Liver (tissue), 7 donors: ENCODE measurements at regions not wholly inside any gene's neighbourhood (a gene's known extent, or its start where the extent isn't known, plus 50 kb on each side); places are given as distances from the start of the nearest gene placed in this dataset.

Source experiments
- DNase-seq: peaks from one replicate; pipeline ENCODE4 v3.0.0-alpha.2; 2017; ENCODE audit warnings: low spot score
- H3K27ac ChIP-seq, 2 donors: one replicate each; pipeline ENCODE4 v1.7.0; 2013; ENCODE audit warnings: inconsistent platforms in 2 of 2, low read length in 2 of 2, control low read depth in 1 of 2, low read depth in 1 of 2, mild to moderate bottlenecking in 1 of 2
- H3K27me3 ChIP-seq, 4 donors: one replicate each; pipeline versions ENCODE4 v1.6.1 to v1.7.0; 2013; ENCODE audit warnings: low read length in 3 of 4, inconsistent platforms in 1 of 4, mild to moderate bottlenecking in 1 of 4, moderate library complexity in 1 of 4; ENCODE audit not compliant: control insufficient read depth in 4 of 4, insufficient read depth in 4 of 4
- H3K36me3 ChIP-seq, 4 donors: one replicate each; pipeline versions ENCODE4 v1.6.1 to v1.7.0; 2013; ENCODE audit warnings: low read length in 3 of 4, mild to moderate bottlenecking in 3 of 4, low read depth in 1 of 4, moderate library complexity in 1 of 4; ENCODE audit not compliant: control insufficient read depth in 4 of 4, insufficient read depth in 3 of 4
- H3K4me1 ChIP-seq, 4 donors: one replicate each; pipeline versions ENCODE4 v1.6.1 to v1.7.0; 2013; ENCODE audit warnings: low read length in 3 of 4, mild to moderate bottlenecking in 3 of 4, moderate library complexity in 1 of 4; ENCODE audit not compliant: control insufficient read depth in 4 of 4, insufficient read depth in 4 of 4
- H3K4me3 ChIP-seq, 3 donors: one replicate each; pipeline versions ENCODE4 v1.6.1 to v1.7.0; 2013; ENCODE audit warnings: low read length in 3 of 3, control low read depth in 1 of 3, low read depth in 1 of 3, mild to moderate bottlenecking in 1 of 3
- H3K9ac ChIP-seq, 2 donors: one replicate each; pipeline ENCODE4 v1.7.0; 2013; ENCODE audit warnings: low read length in 2 of 2, mild to moderate bottlenecking in 2 of 2, moderate library complexity in 2 of 2, control low read depth in 1 of 2, low read depth in 1 of 2
- H3K9me3 ChIP-seq, 4 donors: one replicate each; pipeline versions ENCODE4 v1.6.1 to v1.7.0; 2013; ENCODE audit warnings: low read length in 3 of 4; ENCODE audit not compliant: control insufficient read depth in 4 of 4
- ATF3 ChIP-seq: IDR thresholded peaks from 2 replicates; pipeline ENCODE4 v1.6.1; 2016; ENCODE audit warnings: antibody characterized with exemption
- CTCF ChIP-seq: fragments of 150-350 bp; IDR thresholded peaks from 2 replicates; pipeline ENCODE4 v1.5.1; 2017; ENCODE audit warnings: improper control_type of control experiment, low read depth, low read length; ENCODE audit not compliant: missing input control
- EGR1 ChIP-seq, 2 donors: IDR thresholded peaks; 2 replicates each; pipeline ENCODE4 v1.6.1; 2016 to 2018; ENCODE audit warnings: antibody characterized with exemption in 2 of 2, low read depth in 2 of 2
- FOXA1 ChIP-seq: IDR thresholded peaks from 2 replicates; pipeline ENCODE4 v1.6.1; 2016; ENCODE audit warnings: antibody characterized with exemption
- FOXA2 ChIP-seq: IDR thresholded peaks from 2 replicates; pipeline ENCODE4 v1.6.1; 2016; ENCODE audit warnings: antibody characterized with exemption
- GABPA ChIP-seq, 2 donors: IDR thresholded peaks in 1 of 2; conservative IDR thresholded peaks in 1 of 2; 2 replicates each; pipeline ENCODE4 v1.6.1; 2016; ENCODE audit warnings: antibody characterized with exemption in 2 of 2, mild to moderate bottlenecking in 1 of 2, moderate library complexity in 1 of 2
- HNF4A ChIP-seq, 2 donors: conservative IDR thresholded peaks; 2 replicates each; pipeline ENCODE4 v1.6.1; 2016; ENCODE audit warnings: antibody characterized with exemption in 2 of 2, mild to moderate bottlenecking in 2 of 2
- HNF4G ChIP-seq: IDR thresholded peaks from 2 replicates; pipeline ENCODE4 v1.6.1; 2016; ENCODE audit warnings: antibody characterized with exemption
- JUND ChIP-seq, 2 donors: IDR thresholded peaks; 2 replicates each; pipeline ENCODE4 v1.6.1; 2016; ENCODE audit warnings: antibody characterized with exemption in 2 of 2
- NR2F2 ChIP-seq: IDR thresholded peaks from 2 replicates; pipeline ENCODE4 v1.6.1; 2016; ENCODE audit warnings: antibody characterized with exemption
- RAD21 ChIP-seq, 2 donors: IDR thresholded peaks; 2 replicates each; pipeline ENCODE4 v1.6.1; 2016; ENCODE audit warnings: antibody characterized with exemption in 2 of 2, mild to moderate bottlenecking in 2 of 2
- RXRA ChIP-seq, 2 donors: IDR thresholded peaks; 2 replicates each; pipeline ENCODE4 v1.6.1; 2017 to 2018; ENCODE audit warnings: antibody characterized with exemption in 2 of 2, mild to moderate bottlenecking in 1 of 2
- SP1 ChIP-seq: IDR thresholded peaks from 2 replicates; pipeline ENCODE4 v1.6.1; 2018; ENCODE audit warnings: antibody characterized with exemption, mild to moderate bottlenecking
- TAF1 ChIP-seq: conservative IDR thresholded peaks from 2 replicates; pipeline ENCODE4 v1.6.1; 2016; ENCODE audit warnings: antibody characterized with exemption, mild to moderate bottlenecking
- YY1 ChIP-seq: IDR thresholded peaks from 2 replicates; pipeline ENCODE4 v1.6.1; 2016; ENCODE audit warnings: antibody characterized with exemption, mild to moderate bottlenecking
- ZBTB33 ChIP-seq: IDR thresholded peaks from 2 replicates; pipeline ENCODE4 v1.6.1; 2016; ENCODE audit warnings: antibody characterized with exemption
- TF ChIP-seq, protein P1 (sequence below): IDR thresholded peaks from 2 replicates; pipeline ENCODE4 v1.6.1; 2016; ENCODE audit warnings: antibody characterized with exemption
- TF ChIP-seq, protein P2 (sequence below): IDR thresholded peaks from 2 replicates; pipeline ENCODE4 v1.6.1; 2016; ENCODE audit warnings: antibody characterized with exemption, mild to moderate bottlenecking
- donor health status: healthy.
- donor health status: healthy.
- donor health status: healthy.
- donor health status: healthy.

DNA sequence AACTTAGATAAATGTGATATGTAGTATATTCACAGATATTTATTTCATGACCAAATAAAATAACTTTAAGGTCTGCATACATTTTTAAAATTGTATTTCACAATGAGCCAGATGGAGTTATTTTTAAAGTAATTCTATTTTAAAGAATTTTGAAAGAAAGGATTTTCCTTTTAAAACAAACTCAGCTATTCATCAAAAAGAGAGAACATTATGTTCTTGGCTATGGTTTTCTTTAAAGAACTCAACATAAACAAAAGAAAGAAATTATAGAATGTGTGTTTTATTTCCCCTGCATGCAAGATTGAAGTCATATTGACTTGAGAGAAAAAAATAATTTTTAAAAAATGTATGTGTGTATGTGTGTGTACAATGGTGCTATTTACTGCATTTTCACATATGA lies 1023.6 kb upstream of the CITED2 start:
- no peak overlapping the region for H3K4me3 ChIP-seq

More for the DNA sequence above, 1023.6 kb upstream of the CITED2 start:
- Histone ChIP-seq H3K4me1 (no peaks in the 10 kb centered on the region), H3K27ac (no peak overlapping the region), H3K36me3 (no peaks in the 10 kb centered on the region), H3K9ac (no peak overlapping the region), H3K27me3 (no peaks in the 10 kb centered on the region), H3K9me3 (no peaks in the 10 kb centered on the region)
- TF ChIP-seq RXRA (IDR thresholded peaks at IDR 0.05) (no peak), HNF4A (conservative IDR thresholded peaks at IDR 0.05) (no peak), YY1 (no peak), ATF3 (no peak), HNF4G (no peak), NR2F2 (no peak), TAF1 (no peak), FOXA1 (no peak), CTCF (no peak), SP1 (no peak), GABPA (IDR thresholded peaks at IDR 0.05 in 1 of 2, conservative IDR thresholded peaks at IDR 0.05 in 1 of 2) (no peak), RAD21 (IDR thresholded peaks at IDR 0.05) (no peak), EGR1 (IDR thresholded peaks at IDR 0.05; ENCODE audit: low read depth in 2 of 2) (no peak), FOXA2 (no peak), JUND (IDR thresholded peaks at IDR 0.05) (no peak), ZBTB33 (no peak)
- TF ChIP-seq, protein P1, sequence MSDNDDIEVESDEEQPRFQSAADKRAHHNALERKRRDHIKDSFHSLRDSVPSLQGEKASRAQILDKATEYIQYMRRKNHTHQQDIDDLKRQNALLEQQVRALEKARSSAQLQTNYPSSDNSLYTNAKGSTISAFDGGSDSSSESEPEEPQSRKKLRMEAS, result no peak
- TF ChIP-seq, protein P2, sequence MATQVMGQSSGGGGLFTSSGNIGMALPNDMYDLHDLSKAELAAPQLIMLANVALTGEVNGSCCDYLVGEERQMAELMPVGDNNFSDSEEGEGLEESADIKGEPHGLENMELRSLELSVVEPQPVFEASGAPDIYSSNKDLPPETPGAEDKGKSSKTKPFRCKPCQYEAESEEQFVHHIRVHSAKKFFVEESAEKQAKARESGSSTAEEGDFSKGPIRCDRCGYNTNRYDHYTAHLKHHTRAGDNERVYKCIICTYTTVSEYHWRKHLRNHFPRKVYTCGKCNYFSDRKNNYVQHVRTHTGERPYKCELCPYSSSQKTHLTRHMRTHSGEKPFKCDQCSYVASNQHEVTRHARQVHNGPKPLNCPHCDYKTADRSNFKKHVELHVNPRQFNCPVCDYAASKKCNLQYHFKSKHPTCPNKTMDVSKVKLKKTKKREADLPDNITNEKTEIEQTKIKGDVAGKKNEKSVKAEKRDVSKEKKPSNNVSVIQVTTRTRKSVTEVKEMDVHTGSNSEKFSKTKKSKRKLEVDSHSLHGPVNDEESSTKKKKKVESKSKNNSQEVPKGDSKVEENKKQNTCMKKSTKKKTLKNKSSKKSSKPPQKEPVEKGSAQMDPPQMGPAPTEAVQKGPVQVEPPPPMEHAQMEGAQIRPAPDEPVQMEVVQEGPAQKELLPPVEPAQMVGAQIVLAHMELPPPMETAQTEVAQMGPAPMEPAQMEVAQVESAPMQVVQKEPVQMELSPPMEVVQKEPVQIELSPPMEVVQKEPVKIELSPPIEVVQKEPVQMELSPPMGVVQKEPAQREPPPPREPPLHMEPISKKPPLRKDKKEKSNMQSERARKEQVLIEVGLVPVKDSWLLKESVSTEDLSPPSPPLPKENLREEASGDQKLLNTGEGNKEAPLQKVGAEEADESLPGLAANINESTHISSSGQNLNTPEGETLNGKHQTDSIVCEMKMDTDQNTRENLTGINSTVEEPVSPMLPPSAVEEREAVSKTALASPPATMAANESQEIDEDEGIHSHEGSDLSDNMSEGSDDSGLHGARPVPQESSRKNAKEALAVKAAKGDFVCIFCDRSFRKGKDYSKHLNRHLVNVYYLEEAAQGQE, result no peak
- DNase-seq, result no peak
